Esophagus squamous epithelium (tissue), 5 donors: ENCODE measurements at regions not wholly inside any gene's neighbourhood (a gene's known extent, or its start where the extent isn't known, plus 50 kb on each side); places are given as distances from the start of the nearest gene placed in this dataset.

Source experiments
- DNase-seq: peaks from one replicate; lab custom pipeline; 2025; lab: John Stamatoyannopoulos, UW
- H3K27ac ChIP-seq, 4 donors: fragments of 200-600 bp; sonication (generic); one replicate each; pipeline ENCODE4 v1.5.1; 2016 to 2019; ENCODE audit warnings: mild to moderate bottlenecking in 1 of 4
- H3K27me3 ChIP-seq, 4 donors: fragments of 200-600 bp; sonication (generic); 1 replicate in 3 of 4; 2 replicates in 1 of 4; pipeline versions ENCODE4 v1.5.1 to v1.6.0; 2017 to 2021; ENCODE audit warnings: antibody characterized with exemption in 1 of 4
- H3K36me3 ChIP-seq, 3 donors: fragments of 200-600 bp; sonication (generic); one replicate each; pipeline ENCODE4 v1.5.1; 2016 to 2019
- H3K4me1 ChIP-seq, 3 donors: fragments of 200-600 bp; sonication (generic); one replicate each; pipeline ENCODE4 v1.5.1; 2017 to 2019
- H3K4me3 ChIP-seq, 4 donors: fragments of 200-600 bp; sonication (generic); 1 replicate in 3 of 4; 2 replicates in 1 of 4; pipeline ENCODE4 v1.5.1; 2016 to 2019; ENCODE audit warnings: mild to moderate bottlenecking in 2 of 4, moderate library complexity in 1 of 4
- H3K9me3 ChIP-seq, 3 donors: fragments of 200-600 bp; sonication (generic); one replicate each; pipeline ENCODE4 v1.5.1; 2016 to 2019
- CTCF ChIP-seq, 6 experiments: fragments of 450-650 bp in 4 of 6; fragments of 200-600 bp in 2 of 6; sonication (generic) in 2 of 6; IDR thresholded peaks; one replicate each; pipeline ENCODE4 v1.5.1; 2016 to 2019; ENCODE audit warnings: antibody characterized with exemption in 6 of 6, mild to moderate bottlenecking in 4 of 6, moderate library complexity in 4 of 6
- POLR2A ChIP-seq, 4 donors: fragments of 450-650 bp; IDR thresholded peaks; one replicate each; pipeline ENCODE4 v1.6.1; 2017; ENCODE audit warnings: antibody characterized with exemption in 4 of 4, mild to moderate bottlenecking in 4 of 4, moderate library complexity in 3 of 4
- WGBS, 2 donors: methylation state at CpG; one replicate each; pipeline ENCODE4 v1.1.5; 2018; 5-methylcytosine and 5-hydroxymethylcytosine counted together
- intact Hi-C: fragments of 100-400 bp; cut with DNase I; formaldehyde crosslinking; loops from one replicate; pipeline ENCODE4 v1.15.0; 2022
- donor health status: DM: yes; HTN: yes; CAD: no.

DNA sequence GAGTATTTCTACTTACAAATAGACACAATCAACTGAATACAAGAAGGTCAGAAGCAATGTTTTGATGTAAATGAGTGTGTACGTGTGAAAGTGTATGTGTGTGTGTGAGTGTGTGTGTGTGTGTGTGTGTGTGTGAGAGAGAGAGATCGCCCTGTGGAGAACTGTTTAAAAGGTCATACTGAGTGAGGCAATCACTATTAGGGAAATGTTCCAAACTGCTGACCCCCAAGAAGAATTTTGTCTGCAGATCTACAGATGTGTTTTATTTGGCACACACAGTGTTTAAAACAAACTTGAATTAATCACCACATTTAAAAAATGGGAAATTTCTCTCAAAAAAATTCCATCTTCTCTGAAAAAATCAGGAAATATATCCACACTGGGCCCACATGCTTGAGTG, 1069.1 kb downstream of the SLC6A15 start:
- no peak for TF ChIP-seq CTCF (IDR thresholded peaks at IDR 0.05)
- TF ChIP-seq POLR2A (IDR thresholded peaks at IDR 0.05): no peak
- H3K27me3 ChIP-seq: no peaks in the 10 kb centered on the region
- WGBS, 2 donors: 74 to 81% methylated on average over 2 of the region's 2 CpGs
- no peak for DNase-seq
- H3K36me3 ChIP-seq: no peaks in the 10 kb centered on the region
- intact Hi-C loops: no loop called here
- no peaks in the 10 kb centered on the region for H3K9me3 ChIP-seq
- H3K4me1 ChIP-seq: no peaks in the 10 kb centered on the region
- no peak overlapping the region for H3K4me3 ChIP-seq
- no peak overlapping the region for H3K27ac ChIP-seq

DNA sequence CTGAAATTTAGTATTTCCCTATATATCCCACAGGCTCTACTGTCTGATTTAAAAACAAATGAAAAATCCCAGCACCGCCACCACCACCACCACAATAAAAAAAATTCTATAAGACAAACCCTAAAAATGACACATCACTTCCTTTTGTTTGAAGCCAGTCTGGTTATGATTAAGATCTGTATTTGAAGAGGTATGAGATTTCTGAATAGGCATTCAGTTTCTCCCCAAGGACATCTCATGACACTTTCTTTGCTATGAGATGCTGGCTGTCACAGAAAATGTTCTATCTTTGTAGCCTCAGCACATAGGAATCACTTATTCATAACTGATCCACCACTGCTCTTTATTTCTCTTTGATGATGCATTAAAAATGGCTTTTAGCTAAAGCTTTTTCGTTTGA, 1071.0 kb downstream of the SLC6A15 start:
- Histone ChIP-seq H3K27me3 (no peaks in the 10 kb centered on the region), H3K36me3 (no peaks in the 10 kb centered on the region), H3K4me1 (no peaks in the 10 kb centered on the region), H3K27ac (no peak overlapping the region), H3K9me3 (no peaks in the 10 kb centered on the region), H3K4me3 (no peak overlapping the region)
- 49 to 71% methylated on average over 2 of the region's 2 CpGs for WGBS, 2 donors
- intact Hi-C loops: no loop called here
- no peak for DNase-seq
- TF ChIP-seq POLR2A (IDR thresholded peaks at IDR 0.05) (no peak), CTCF (IDR thresholded peaks at IDR 0.05) (no peak)

DNA sequence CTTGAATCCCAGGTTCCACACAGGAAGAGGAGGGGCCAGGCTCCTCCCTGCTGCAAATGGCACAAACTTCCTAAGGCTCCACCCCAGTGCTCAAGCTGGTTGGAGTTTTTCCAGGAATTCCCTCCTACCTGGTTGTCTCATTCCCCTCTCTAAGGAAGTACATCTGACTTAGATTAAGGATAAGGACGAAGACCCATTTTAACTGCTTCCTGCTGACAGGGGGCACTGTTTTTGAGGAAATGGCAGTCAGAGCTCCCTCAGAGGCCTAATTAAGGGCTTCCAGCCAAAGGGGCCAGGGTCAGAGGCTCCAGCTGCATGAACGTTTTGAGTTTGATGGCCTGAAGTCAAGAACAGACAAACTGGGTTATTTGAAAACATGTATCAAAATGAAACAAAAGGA, 1084.7 kb downstream of the SLC6A15 start:
- 9 to 31% methylated on average over 1 to 2 of the region's 2 CpGs for WGBS, 2 donors
- H3K4me3 ChIP-seq: no peak overlapping the region
- H3K27ac ChIP-seq: no peak overlapping the region
- H3K4me1 ChIP-seq: no peaks in the 10 kb centered on the region
- H3K36me3 ChIP-seq: no peaks in the 10 kb centered on the region
- no peaks in the 10 kb centered on the region for H3K27me3 ChIP-seq
- no peak for DNase-seq
- intact Hi-C loops: no loop called here
- TF ChIP-seq POLR2A (IDR thresholded peaks at IDR 0.05) (no peak), CTCF (IDR thresholded peaks at IDR 0.05) (no peak)
- H3K9me3 ChIP-seq: no peaks in the 10 kb centered on the region

DNA sequence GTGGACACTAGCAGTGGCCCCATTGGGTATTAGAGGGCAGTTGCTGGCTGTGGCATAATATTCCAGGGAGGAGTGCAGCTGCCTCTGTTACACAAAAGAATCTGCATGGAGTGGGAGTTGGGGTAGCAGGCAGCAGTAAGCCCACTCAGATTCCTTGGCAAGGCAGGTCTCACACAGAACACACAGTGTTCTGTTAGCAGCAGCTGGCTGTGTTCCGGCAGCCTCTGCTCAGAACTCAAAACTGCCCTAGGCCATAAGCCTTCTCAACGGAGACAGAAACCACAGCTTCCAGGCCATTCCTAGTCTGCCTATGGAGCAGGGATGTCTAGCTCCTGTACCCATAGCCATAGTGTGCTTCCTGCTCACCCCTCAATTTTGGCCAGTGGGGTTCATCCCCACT, 1085.4 kb downstream of the SLC6A15 start:
- no peak overlapping the region for H3K27ac ChIP-seq
- no peaks in the 10 kb centered on the region for H3K9me3 ChIP-seq
- intact Hi-C loops: no loop called here
- H3K4me1 ChIP-seq: no peaks in the 10 kb centered on the region
- no peak for DNase-seq
- H3K27me3 ChIP-seq: no peaks in the 10 kb centered on the region
- WGBS, 2 donors: 38 to 75% methylated on average over 1 to 2 of the region's 2 CpGs
- no peaks in the 10 kb centered on the region for H3K36me3 ChIP-seq
- TF ChIP-seq POLR2A (IDR thresholded peaks at IDR 0.05) (no peak), CTCF (IDR thresholded peaks at IDR 0.05) (no peak)
- no peak overlapping the region for H3K4me3 ChIP-seq

GRCh38 chr12:83826112-83826511, 1086.5 kb downstream of the SLC6A15 start:
- intact Hi-C loops: no loop called here

More at GRCh38 chr12:83826112-83826511, 1086.5 kb downstream of the SLC6A15 start:
- Histone ChIP-seq H3K27ac (no peak overlapping the region), H3K4me1 (no peaks in the 10 kb centered on the region), H3K27me3 (no peaks in the 10 kb centered on the region), H3K9me3 (no peaks in the 10 kb centered on the region), H3K36me3 (no peaks in the 10 kb centered on the region), H3K4me3 (no peak overlapping the region)
- no peak for TF ChIP-seq POLR2A (IDR thresholded peaks at IDR 0.05)
- peak in 5 of 6 experiments; percentile 16 to 65 (median 34) for TF ChIP-seq CTCF (IDR thresholded peaks at IDR 0.05)
- DNase-seq: no peak
